ENCODE measurements at regions not wholly inside any gene's neighbourhood (a gene's known extent, or its start where the extent isn't known, plus 50 kb on each side); places are given as distances from the start of the nearest gene placed in this dataset.
"Not testable (repeated sequence)": the region's sequence is repeated elsewhere in the genome, so short reads cannot be mapped to it uniquely, and the experiment has no call there.

GRCh38 chr15:19992428-19992827 is 549.2 kb downstream of the GOLGA6L6 start:
- no peak for DNase-seq (ENCODE audit: low read depth)
- TF ChIP-seq CTCF (IDR thresholded peaks at IDR 0.05; ENCODE audit: low read depth, low read length, missing control alignments), result no peak

GRCh38 chr15:19988094-19988660 is 553.4 kb downstream of the GOLGA6L6 start:
- no peak for TF ChIP-seq CTCF (IDR thresholded peaks at IDR 0.05; ENCODE audit: low read depth, low read length, missing control alignments)
- DNase-seq (ENCODE audit: low read depth), result no peak
- no peak overlapping the region for H3K4me3 ChIP-seq (ENCODE audit: low read depth, low read length)

More at GRCh38 chr15:19992428-19992827, 549.2 kb downstream of the GOLGA6L6 start:
- H3K4me3 ChIP-seq (ENCODE audit: low read depth, low read length), result no peak overlapping the region

GRCh38 chr15:19987389-19988048 is 554.1 kb downstream of the GOLGA6L6 start:
- no peak overlapping the region for H3K4me3 ChIP-seq (ENCODE audit: low read depth, low read length)
- no peak for TF ChIP-seq CTCF (IDR thresholded peaks at IDR 0.05; ENCODE audit: low read depth, low read length, missing control alignments)
- no peak for DNase-seq (ENCODE audit: low read depth)

GRCh38 chr15:19984101-19984500 is 557.5 kb downstream of the GOLGA6L6 start:
- DNase-seq (ENCODE audit: low read depth), result no peak
- TF ChIP-seq CTCF (IDR thresholded peaks at IDR 0.05; ENCODE audit: low read depth, low read length, missing control alignments), result no peak
- no peak overlapping the region for H3K4me3 ChIP-seq (ENCODE audit: low read depth, low read length)

GRCh38 chr15:19974998-19975397 is 566.6 kb downstream of the GOLGA6L6 start:
- TF ChIP-seq CTCF (IDR thresholded peaks at IDR 0.05; ENCODE audit: low read depth, low read length, missing control alignments), result no peak
- DNase-seq (ENCODE audit: low read depth), result no peak

GRCh38 chr15:19973718-19974117 is 567.9 kb downstream of the GOLGA6L6 start:
- no peak for TF ChIP-seq CTCF (IDR thresholded peaks at IDR 0.05; ENCODE audit: low read depth, low read length, missing control alignments)
- no peak for DNase-seq (ENCODE audit: low read depth)
- H3K4me3 ChIP-seq (ENCODE audit: low read depth, low read length), result no peak overlapping the region

More at GRCh38 chr15:19974998-19975397, 566.6 kb downstream of the GOLGA6L6 start:
- H3K4me3 ChIP-seq (ENCODE audit: low read depth, low read length), result no peak overlapping the region

GRCh38 chr15:19972582-19972981 is 569.0 kb downstream of the GOLGA6L6 start:
- DNase-seq (ENCODE audit: low read depth), result not testable (repeated sequence)

GRCh38 chr15:19965574-19965973 is 576.0 kb downstream of the GOLGA6L6 start:
- DNase-seq (ENCODE audit: low read depth); H3K4me3 ChIP-seq (ENCODE audit: low read depth, low read length): not testable (repeated sequence)

More at GRCh38 chr15:19972582-19972981, 569.0 kb downstream of the GOLGA6L6 start:
- not testable (repeated sequence) for H3K4me3 ChIP-seq (ENCODE audit: low read depth, low read length)

GRCh38 chr15:19964480-19964879 is 577.1 kb downstream of the GOLGA6L6 start:
- DNase-seq (ENCODE audit: low read depth); H3K4me3 ChIP-seq (ENCODE audit: low read depth, low read length): not testable (repeated sequence)
